HG02884 (cell line): ENCODE measurements at regions not wholly inside any gene's neighbourhood (a gene's known extent, or its start where the extent isn't known, plus 50 kb on each side); places are given as distances from the start of the nearest gene placed in this dataset.
A peak's percentile ranks its signal among the peaks of the same experiment; 100 is the strongest.

Source experiments
- ATAC-seq: cut with Tn5 transposase; IDR thresholded peaks from one replicate; pipeline ENCODE4 v1.9.1; 2021; ENCODE audit warnings: mild to moderate bottlenecking, moderate library complexity; ENCODE audit not compliant: unreplicated experiment

GRCh38 chr1:103171041-103171590 lies 62.8 kb upstream of the COL11A1 start:
- ATAC-seq: no peak

DNA sequence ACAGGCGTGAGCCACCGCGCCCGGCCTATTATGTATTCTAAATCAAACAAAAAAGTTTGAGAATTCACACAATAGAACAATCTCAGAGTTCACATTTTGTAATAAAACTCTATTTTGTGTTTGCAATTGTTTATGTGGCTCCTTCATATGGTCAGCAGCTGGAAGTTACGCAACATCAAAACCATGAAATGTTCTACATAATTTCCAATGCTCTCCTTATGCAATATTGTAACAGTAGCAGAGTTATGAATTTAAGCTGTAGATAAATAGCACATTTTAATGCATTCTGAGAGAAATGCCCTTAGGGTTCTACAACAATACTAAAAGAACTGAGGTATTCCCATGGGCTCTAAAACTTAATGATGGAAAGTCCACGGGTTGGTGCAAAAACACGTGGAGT lies 62.3 kb upstream of the COL11A1 start:
- ATAC-seq: no peak

- peak; percentile 74 for ATAC-seq
These were observed 54.0 kb upstream of the COL11A1 start for GRCh38 chr1:103162360-103162759.

- ATAC-seq: no peak
These were observed 52.0 kb upstream of the COL11A1 start for GRCh38 chr1:103160281-103160680.
